Lung (tissue), 11 donors: ENCODE measurements at regions not wholly inside any gene's neighbourhood (a gene's known extent, or its start where the extent isn't known, plus 50 kb on each side); places are given as distances from the start of the nearest gene placed in this dataset.
A peak's percentile ranks its signal among the peaks of the same experiment; 100 is the strongest.

ENCODE experiments used
- ATAC-seq: fragments of 200-7000 bp; cut with Tn5 transposase; one replicate; pipeline ENCODE4 v1.9.1; 2020; ENCODE audit warnings: moderate number of reproducible peaks; ENCODE audit not compliant: insufficient read depth, low FRiP score
- DNase-seq, 3 donors: peaks; one replicate each; pipeline ENCODE4 v3.0.0-alpha.2; 2013 to 2017
- H3K27ac ChIP-seq, 2 donors: one replicate each; pipeline ENCODE4 v1.5.1; 2013; ENCODE audit warnings: mild to moderate bottlenecking in 2 of 2, moderate library complexity in 2 of 2, control low read depth in 1 of 2, inconsistent platforms in 1 of 2, low read depth in 1 of 2, low read length in 1 of 2
- H3K27me3 ChIP-seq, 3 donors: one replicate each; pipeline ENCODE4 v1.5.1; 2013; ENCODE audit warnings: low read length in 2 of 3; ENCODE audit not compliant: control insufficient read depth in 3 of 3, insufficient read depth in 3 of 3
- H3K36me3 ChIP-seq, 4 donors: one replicate each; pipeline ENCODE4 v1.5.1; 2013; ENCODE audit warnings: low read length in 4 of 4, mild to moderate bottlenecking in 1 of 4, moderate library complexity in 1 of 4; ENCODE audit not compliant: control insufficient read depth in 4 of 4, insufficient read depth in 4 of 4
- H3K4me1 ChIP-seq, 5 donors: one replicate each; pipeline ENCODE4 v1.5.1; 2013; ENCODE audit warnings: low read length in 5 of 5, mild to moderate bottlenecking in 2 of 5, moderate library complexity in 1 of 5; ENCODE audit not compliant: control insufficient read depth in 5 of 5, insufficient read depth in 5 of 5
- H3K4me3 ChIP-seq: one replicate; pipeline ENCODE4 v1.5.1; 2013; ENCODE audit warnings: mild to moderate bottlenecking, control low read depth, moderate library complexity
- H3K9ac ChIP-seq, 2 donors: one replicate each; pipeline ENCODE4 v1.5.1; 2013; ENCODE audit warnings: low read length in 2 of 2, control low read depth in 1 of 2; ENCODE audit not compliant: insufficient read depth in 1 of 2
- H3K9me3 ChIP-seq, 4 donors: one replicate each; pipeline ENCODE4 v1.5.1; 2013; ENCODE audit warnings: low read length in 3 of 4, mild to moderate bottlenecking in 1 of 4, moderate library complexity in 1 of 4; ENCODE audit not compliant: control insufficient read depth in 4 of 4, insufficient read depth in 3 of 4
- WGBS, 2 donors: extraction: QIAGEN DNeasy Blood & Tissue Kit; methylation state at CpG; one replicate each; pipeline ENCODE4 v1.1.7; 2013; 5-methylcytosine and 5-hydroxymethylcytosine counted together
- TF ChIP-seq, protein P1 (sequence below): IDR thresholded peaks from 2 replicates; pipeline ENCODE4 v1.5.1; 2012; ENCODE audit warnings: mild to moderate bottlenecking; ENCODE audit errors: control extremely low read depth, extremely low read depth
- donor health status: control.
- donor health status: control.
- donor health status: Bipolar disorder and iron deficiency.
- donor health status: healthy.
- donor health status: DM: yes; HTN: yes; CAD: no.

DNA sequence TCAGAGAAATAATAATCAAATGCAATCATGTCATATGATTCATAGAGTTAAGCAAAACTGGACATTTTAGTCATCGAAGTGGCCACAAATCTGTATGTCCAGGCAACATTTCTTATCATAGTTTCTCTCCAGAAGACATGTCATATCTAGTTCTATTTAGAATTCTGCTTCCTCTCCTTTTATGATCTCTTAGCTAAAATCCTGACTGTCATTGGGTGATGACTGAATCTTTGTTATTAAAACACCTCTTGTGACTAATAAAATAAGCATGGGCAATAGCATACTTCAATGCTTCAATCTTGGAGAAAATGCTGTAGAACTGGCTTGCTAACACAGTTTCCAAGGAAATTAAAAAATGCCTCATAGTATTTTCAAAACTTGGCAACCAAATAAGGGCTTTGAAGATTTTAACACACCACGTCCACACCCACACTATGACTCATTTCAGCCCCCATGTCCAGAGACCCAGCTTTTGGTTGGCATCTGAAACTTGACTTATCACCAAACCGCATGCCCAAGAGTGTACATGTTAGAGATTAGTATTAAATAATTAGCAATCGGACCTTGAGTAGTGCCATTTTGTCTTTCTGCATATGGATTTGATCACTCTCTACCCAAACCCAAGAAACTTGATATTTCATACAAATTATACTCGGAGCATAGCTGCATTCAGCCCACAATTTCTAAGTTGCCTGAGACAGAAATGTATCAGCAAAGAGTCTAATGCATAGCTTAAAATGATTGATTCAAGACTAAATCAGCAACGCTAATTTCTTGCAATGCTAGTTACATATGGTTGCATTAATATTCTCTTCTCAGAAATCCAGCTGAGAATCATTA is 106.5 kb upstream of the ETAA1 start:
- DNase-seq (no peak), ATAC-seq (peak; percentile 47)
- 78 to 85% methylated on average over 6 of the region's 6 CpGs for WGBS, 2 donors
- no peaks in the 10 kb centered on the region for H3K9me3 ChIP-seq
- no peak overlapping the region for H3K9ac ChIP-seq
- H3K36me3 ChIP-seq = no peaks in the 10 kb centered on the region
- peaks cover 0 to 3% (median 0%) of the 10 kb centered on the region in 5 donors for H3K4me1 ChIP-seq
- H3K27me3 ChIP-seq = no peaks in the 10 kb centered on the region
- no peak overlapping the region for H3K4me3 ChIP-seq
- TF ChIP-seq, protein P1, sequence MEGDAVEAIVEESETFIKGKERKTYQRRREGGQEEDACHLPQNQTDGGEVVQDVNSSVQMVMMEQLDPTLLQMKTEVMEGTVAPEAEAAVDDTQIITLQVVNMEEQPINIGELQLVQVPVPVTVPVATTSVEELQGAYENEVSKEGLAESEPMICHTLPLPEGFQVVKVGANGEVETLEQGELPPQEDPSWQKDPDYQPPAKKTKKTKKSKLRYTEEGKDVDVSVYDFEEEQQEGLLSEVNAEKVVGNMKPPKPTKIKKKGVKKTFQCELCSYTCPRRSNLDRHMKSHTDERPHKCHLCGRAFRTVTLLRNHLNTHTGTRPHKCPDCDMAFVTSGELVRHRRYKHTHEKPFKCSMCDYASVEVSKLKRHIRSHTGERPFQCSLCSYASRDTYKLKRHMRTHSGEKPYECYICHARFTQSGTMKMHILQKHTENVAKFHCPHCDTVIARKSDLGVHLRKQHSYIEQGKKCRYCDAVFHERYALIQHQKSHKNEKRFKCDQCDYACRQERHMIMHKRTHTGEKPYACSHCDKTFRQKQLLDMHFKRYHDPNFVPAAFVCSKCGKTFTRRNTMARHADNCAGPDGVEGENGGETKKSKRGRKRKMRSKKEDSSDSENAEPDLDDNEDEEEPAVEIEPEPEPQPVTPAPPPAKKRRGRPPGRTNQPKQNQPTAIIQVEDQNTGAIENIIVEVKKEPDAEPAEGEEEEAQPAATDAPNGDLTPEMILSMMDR = no peak
- no peak overlapping the region for H3K27ac ChIP-seq

- H3K36me3 ChIP-seq = no peaks in the 10 kb centered on the region
- no peak overlapping the region for H3K9ac ChIP-seq
- ATAC-seq (no peak), DNase-seq (no peak)
- 25 to 60% methylated on average over 1 of the region's 1 CpG for WGBS, 2 donors
- H3K27me3 ChIP-seq = no peaks in the 10 kb centered on the region
- TF ChIP-seq, protein P1 = no peak
- no peak overlapping the region for H3K27ac ChIP-seq
- no peaks in the 10 kb centered on the region for H3K9me3 ChIP-seq
- H3K4me1 ChIP-seq = peaks cover 0 to 3% (median 0%) of the 10 kb centered on the region in 5 donors
- H3K4me3 ChIP-seq = no peak overlapping the region
Observed at GRCh38 chr2:67294218-67294617, 102.9 kb upstream of the ETAA1 start.

DNA sequence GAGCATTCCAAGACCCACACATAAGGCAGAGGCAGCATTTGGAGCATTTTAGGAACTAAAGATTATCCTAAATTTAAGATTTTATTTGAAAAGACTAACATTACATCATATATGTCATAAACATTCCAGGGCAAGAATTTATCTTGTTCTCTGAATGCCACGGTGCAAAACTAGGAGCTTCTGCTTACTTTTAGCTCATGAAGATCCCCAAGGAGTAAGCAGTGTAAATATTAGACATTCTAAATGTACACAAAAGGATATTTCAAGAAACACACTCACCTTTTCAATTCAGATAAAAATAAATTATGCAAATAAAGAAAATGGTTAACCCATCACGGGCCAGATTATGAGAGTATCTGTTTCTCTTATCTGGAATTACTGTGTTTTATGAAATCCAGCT is 101.7 kb upstream of the ETAA1 start:
- WGBS, 2 donors = 55 to 73% methylated on average over 2 of the region's 2 CpGs
- Histone ChIP-seq H3K27ac (no peak overlapping the region), H3K27me3 (no peaks in the 10 kb centered on the region), H3K4me3 (no peak overlapping the region), H3K9me3 (no peaks in the 10 kb centered on the region), H3K9ac (no peak overlapping the region), H3K4me1 (peaks cover 0 to 3% (median 0%) of the 10 kb centered on the region in 5 donors), H3K36me3 (no peaks in the 10 kb centered on the region)
- no peak for DNase-seq
- no peak for ATAC-seq
- TF ChIP-seq, protein P1 = no peak
